Neutrophil (primary cell): ENCODE measurements at regions not wholly inside any gene's neighbourhood (a gene's known extent, or its start where the extent isn't known, plus 50 kb on each side); places are given as distances from the start of the nearest gene placed in this dataset.

ENCODE experiments used
- H3K27ac ChIP-seq: fragments of 200-600 bp; sonication (generic); 2 replicates; pipeline ENCODE4 v1.5.1; 2016; ENCODE audit warnings: mild to moderate bottlenecking, moderate library complexity
- H3K27me3 ChIP-seq: fragments of 200-600 bp; sonication (generic); 2 replicates; pipeline ENCODE4 v1.6.0; 2016; ENCODE audit warnings: mild to moderate bottlenecking
- H3K36me3 ChIP-seq: fragments of 200-600 bp; sonication (generic); 2 replicates; pipeline ENCODE4 v1.5.1; 2017
- H3K4me1 ChIP-seq, 2 experiments: fragments of 200-600 bp in 1 of 2; sonication (generic) in 1 of 2; 1 replicate in 1 of 2; 2 replicates in 1 of 2; pipeline versions ENCODE4 v1.5.1 to v1.6.1; 2013 to 2016; ENCODE audit warnings: low read depth in 1 of 2, low read length in 1 of 2, mild to moderate bottlenecking in 1 of 2, moderate library complexity in 1 of 2; ENCODE audit not compliant: control insufficient read depth in 1 of 2, insufficient read depth in 1 of 2
- H3K4me3 ChIP-seq, 2 experiments: fragments of 200-600 bp in 1 of 2; sonication (generic) in 1 of 2; 1 replicate in 1 of 2; 2 replicates in 1 of 2; pipeline ENCODE4 v1.5.1; 2013 to 2016; ENCODE audit warnings: low read depth in 1 of 2, low read length in 1 of 2, mild to moderate bottlenecking in 1 of 2, moderate library complexity in 1 of 2
- H3K9me3 ChIP-seq: fragments of 200-600 bp; sonication (generic); 2 replicates; pipeline ENCODE4 v1.5.1; 2016
- TF ChIP-seq, protein P1 (sequence below): fragments of 200-600 bp; sonication (generic); IDR thresholded peaks from 2 replicates; pipeline ENCODE4 v1.5.1; 2016; ENCODE audit warnings: antibody characterized with exemption

DNA sequence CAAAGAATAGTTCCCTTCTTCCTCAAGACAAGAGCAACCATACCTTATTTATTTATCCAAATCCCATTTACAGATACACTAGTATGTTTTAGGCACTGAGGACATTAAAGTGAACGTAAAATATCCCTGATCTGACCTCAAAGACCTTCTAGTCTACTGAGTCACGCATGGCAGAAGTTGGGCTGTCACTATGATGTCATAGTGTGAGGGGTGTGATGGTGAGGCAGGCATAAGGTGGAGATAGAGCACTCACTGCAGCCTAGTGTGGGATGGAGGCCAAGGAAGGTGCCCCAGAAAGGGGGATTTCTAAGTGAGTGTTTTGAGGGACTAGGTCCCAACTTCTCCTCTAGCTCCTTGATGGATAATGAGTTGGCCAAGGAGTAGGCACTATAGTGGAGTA, 249.5 kb upstream of the SKOR2 start:
- TF ChIP-seq, protein P1, sequence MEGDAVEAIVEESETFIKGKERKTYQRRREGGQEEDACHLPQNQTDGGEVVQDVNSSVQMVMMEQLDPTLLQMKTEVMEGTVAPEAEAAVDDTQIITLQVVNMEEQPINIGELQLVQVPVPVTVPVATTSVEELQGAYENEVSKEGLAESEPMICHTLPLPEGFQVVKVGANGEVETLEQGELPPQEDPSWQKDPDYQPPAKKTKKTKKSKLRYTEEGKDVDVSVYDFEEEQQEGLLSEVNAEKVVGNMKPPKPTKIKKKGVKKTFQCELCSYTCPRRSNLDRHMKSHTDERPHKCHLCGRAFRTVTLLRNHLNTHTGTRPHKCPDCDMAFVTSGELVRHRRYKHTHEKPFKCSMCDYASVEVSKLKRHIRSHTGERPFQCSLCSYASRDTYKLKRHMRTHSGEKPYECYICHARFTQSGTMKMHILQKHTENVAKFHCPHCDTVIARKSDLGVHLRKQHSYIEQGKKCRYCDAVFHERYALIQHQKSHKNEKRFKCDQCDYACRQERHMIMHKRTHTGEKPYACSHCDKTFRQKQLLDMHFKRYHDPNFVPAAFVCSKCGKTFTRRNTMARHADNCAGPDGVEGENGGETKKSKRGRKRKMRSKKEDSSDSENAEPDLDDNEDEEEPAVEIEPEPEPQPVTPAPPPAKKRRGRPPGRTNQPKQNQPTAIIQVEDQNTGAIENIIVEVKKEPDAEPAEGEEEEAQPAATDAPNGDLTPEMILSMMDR, result no peak
- H3K4me3 ChIP-seq, result no peak overlapping the region

DNA sequence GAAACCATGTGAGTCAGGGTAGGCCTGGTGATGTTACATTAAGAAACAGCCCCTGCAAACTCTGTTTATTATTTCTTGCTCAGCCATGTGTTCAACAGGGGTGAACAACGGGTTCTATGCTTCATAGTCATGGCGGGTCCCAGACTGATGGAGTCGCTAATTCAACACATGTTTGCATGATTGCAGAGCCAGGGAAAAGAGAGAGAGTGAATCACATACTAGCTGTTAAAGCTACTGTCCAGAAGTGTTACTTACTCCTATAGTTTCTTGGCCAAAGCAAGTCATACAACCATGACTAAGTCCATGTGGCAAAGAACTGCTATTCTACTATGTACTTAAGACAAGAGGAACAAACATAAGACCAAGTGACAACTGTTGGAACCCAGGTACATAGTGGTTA, 241.2 kb upstream of the SKOR2 start:
- no peaks in the 10 kb centered on the region for H3K27me3 ChIP-seq
- H3K4me1 ChIP-seq, result no peaks in the 10 kb centered on the region
- no peak overlapping the region for H3K27ac ChIP-seq
- H3K4me3 ChIP-seq, result no peak overlapping the region
- TF ChIP-seq, protein P1, result no peak
- no peaks in the 10 kb centered on the region for H3K9me3 ChIP-seq
- no peaks in the 10 kb centered on the region for H3K36me3 ChIP-seq

More for the DNA sequence above, 249.5 kb upstream of the SKOR2 start:
- H3K9me3 ChIP-seq, result no peaks in the 10 kb centered on the region
- H3K4me1 ChIP-seq, result no peaks in the 10 kb centered on the region
- no peak overlapping the region for H3K27ac ChIP-seq
- no peaks in the 10 kb centered on the region for H3K36me3 ChIP-seq
- no peaks in the 10 kb centered on the region for H3K27me3 ChIP-seq

DNA sequence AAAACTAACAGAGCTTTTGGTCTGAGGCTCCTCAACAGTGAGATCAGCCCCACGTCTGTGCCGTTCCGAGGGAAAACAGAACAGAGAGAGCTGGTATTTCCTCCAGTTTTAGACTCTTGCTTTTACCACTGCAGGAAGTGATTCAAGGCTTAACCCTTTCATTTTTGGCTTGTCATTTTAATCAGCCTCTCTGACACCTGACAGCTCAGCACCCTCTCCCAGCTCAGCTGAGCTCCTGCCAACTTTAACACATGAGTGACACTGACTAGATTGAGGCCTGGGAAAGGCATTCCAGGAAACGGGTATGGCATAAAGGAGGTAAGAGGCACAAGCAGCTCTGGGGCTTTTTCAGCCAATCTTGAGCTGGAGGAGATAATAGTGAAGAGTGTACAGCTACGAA, 239.4 kb upstream of the SKOR2 start:
- H3K9me3 ChIP-seq, result no peaks in the 10 kb centered on the region
- H3K4me1 ChIP-seq, result no peaks in the 10 kb centered on the region
- TF ChIP-seq, protein P1, result no peak
- no peaks in the 10 kb centered on the region for H3K27me3 ChIP-seq
- no peak overlapping the region for H3K4me3 ChIP-seq
- no peak overlapping the region for H3K27ac ChIP-seq
- no peaks in the 10 kb centered on the region for H3K36me3 ChIP-seq

DNA sequence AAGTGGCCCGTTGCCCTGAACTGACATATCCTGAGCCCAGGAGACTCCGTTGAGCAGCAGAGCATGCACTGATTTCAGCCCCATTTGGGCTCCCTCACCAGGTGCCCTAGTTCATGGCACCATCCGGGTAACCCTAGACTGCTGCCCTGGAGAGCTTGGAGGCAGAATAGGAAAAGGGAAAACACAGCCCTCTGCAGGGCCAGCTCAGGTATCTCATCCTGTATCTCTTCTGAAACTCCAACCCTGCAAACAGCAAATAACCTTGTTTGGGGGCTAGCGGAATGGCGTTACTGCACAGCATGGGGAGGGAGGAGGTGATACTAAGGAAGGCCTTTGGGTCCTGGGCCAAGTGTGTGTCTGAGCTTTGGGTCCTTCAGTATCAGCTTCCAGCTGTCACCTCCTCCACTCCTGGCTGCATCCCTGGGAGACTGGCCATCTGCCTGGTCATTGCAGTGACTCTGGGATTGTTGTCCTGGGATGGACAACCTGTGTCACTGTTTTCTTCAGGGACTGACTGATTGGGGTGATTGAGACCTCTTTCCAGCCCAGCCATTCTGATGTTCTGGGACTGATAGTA, 233.8 kb upstream of the SKOR2 start:
- no peaks in the 10 kb centered on the region for H3K36me3 ChIP-seq
- H3K27ac ChIP-seq, result no peak overlapping the region
- H3K9me3 ChIP-seq, result no peaks in the 10 kb centered on the region
- H3K4me1 ChIP-seq, result no peaks in the 10 kb centered on the region
- peaks cover 5% of the 10 kb centered on the region for H3K27me3 ChIP-seq
- no peak overlapping the region for H3K4me3 ChIP-seq
- TF ChIP-seq, protein P1, result no peak

DNA sequence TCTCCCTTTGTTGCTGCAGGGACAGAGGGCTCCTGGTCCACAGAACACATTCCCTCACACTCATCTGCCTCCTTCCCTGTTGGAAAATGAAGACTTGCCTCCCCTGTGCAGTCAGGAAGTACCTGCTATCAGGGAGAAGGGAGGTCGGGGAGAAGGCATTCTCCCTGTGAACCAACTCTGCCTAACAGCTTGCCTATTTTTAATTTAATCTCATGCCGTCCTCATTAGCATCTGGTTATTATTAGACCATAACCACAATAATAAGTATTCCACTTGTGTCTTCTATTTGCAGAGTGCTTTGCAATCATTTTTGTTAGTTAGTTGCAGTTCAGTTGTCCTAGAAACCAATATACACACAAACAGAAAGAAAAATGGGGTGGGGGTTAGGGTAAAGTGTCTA, 232.6 kb upstream of the SKOR2 start:
- Histone ChIP-seq H3K27me3 (peaks cover 5% of the 10 kb centered on the region), H3K4me1 (no peaks in the 10 kb centered on the region), H3K4me3 (no peak overlapping the region), H3K36me3 (no peaks in the 10 kb centered on the region), H3K27ac (no peak overlapping the region), H3K9me3 (no peaks in the 10 kb centered on the region)
- TF ChIP-seq, protein P1, result no peak

DNA sequence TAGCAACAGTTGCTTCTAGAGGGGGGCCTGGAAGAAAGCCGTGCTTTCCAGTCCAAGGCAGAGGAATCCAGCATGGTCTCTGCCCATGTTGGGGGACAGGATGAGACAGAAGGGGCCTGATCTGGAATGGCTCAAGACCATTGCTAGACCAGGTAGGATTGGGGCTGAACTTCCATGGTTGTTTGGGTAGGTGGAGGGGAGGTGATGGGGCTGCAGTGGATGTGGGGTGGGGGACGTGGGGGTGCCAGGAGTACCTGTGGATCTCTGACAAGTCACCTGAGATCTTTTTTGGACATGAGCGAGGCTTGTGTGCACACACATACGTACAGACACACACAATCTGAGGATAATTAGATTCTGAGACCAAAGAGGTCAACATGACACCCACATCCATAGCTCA, 228.7 kb upstream of the SKOR2 start:
- no peaks in the 10 kb centered on the region for H3K4me1 ChIP-seq
- no peak overlapping the region for H3K4me3 ChIP-seq
- H3K36me3 ChIP-seq, result no peaks in the 10 kb centered on the region
- H3K27ac ChIP-seq, result no peak overlapping the region
- peaks cover 5% of the 10 kb centered on the region for H3K27me3 ChIP-seq
- TF ChIP-seq, protein P1, result no peak
- no peaks in the 10 kb centered on the region for H3K9me3 ChIP-seq
